Tibial artery (tissue), 4 donors: ENCODE measurements at regions not wholly inside any gene's neighbourhood (a gene's known extent, or its start where the extent isn't known, plus 50 kb on each side); places are given as distances from the start of the nearest gene placed in this dataset.
"Not testable (repeated sequence)": the region's sequence is repeated elsewhere in the genome, so short reads cannot be mapped to it uniquely, and the experiment has no call there.

Experiments used
- DNase-seq, 2 donors: peaks; one replicate each; pipeline ENCODE4 v3.0.0-alpha.2; 2019
- H3K27ac ChIP-seq, 2 donors: fragments of 200-600 bp; sonication (generic) in 1 of 2; 1 replicate in 1 of 2; 2 replicates in 1 of 2; pipeline ENCODE4 v1.5.1; 2018 to 2019; ENCODE audit warnings: mild to moderate bottlenecking in 1 of 2
- H3K27me3 ChIP-seq, 2 donors: fragments of 200-600 bp; sonication (generic) in 1 of 2; one replicate each; pipeline versions ENCODE4 v1.5.1 to v1.6.0; 2016 to 2019
- H3K36me3 ChIP-seq, 3 donors: fragments of 200-600 bp; sonication (generic) in 2 of 3; one replicate each; pipeline ENCODE4 v1.5.1; 2016 to 2019; ENCODE audit warnings: mild to moderate bottlenecking in 2 of 3
- H3K4me1 ChIP-seq, 4 donors: fragments of 200-600 bp; sonication (generic) in 2 of 4; 1 replicate in 3 of 4; 2 replicates in 1 of 4; pipeline ENCODE4 v1.5.1; 2016 to 2019
- H3K4me3 ChIP-seq, 2 donors: fragments of 200-600 bp; sonication (generic) in 1 of 2; 1 replicate in 1 of 2; 2 replicates in 1 of 2; pipeline ENCODE4 v1.5.1; 2018 to 2019; ENCODE audit warnings: mild to moderate bottlenecking in 2 of 2
- H3K9me3 ChIP-seq, 3 donors: fragments of 200-600 bp; sonication (generic) in 1 of 3; one replicate each; pipeline ENCODE4 v1.5.1; 2016 to 2019
- CTCF ChIP-seq, 2 experiments: fragments of 200-600 bp in 1 of 2; fragments of 450-650 bp in 1 of 2; IDR thresholded peaks; one replicate each; pipeline ENCODE4 v1.5.1; 2017 to 2019; ENCODE audit warnings: antibody characterized with exemption in 2 of 2, mild to moderate bottlenecking in 1 of 2, moderate library complexity in 1 of 2
- intact Hi-C: fragments of 100-400 bp; cut with DNase I; formaldehyde crosslinking; loops from one replicate; pipeline ENCODE4 v1.15.0; 2023; ENCODE audit warnings: low total_unique reads

- no peak overlapping the region for H3K27ac ChIP-seq
- TF ChIP-seq CTCF (IDR thresholded peaks at IDR 0.05), result no peak
- H3K4me1 ChIP-seq, result no peaks in the 10 kb centered on the region
- DNase-seq, result no peak
- no peak overlapping the region for H3K4me3 ChIP-seq
- H3K9me3 ChIP-seq, result no peaks in the 10 kb centered on the region
- intact Hi-C loops, result no loop called here
- H3K36me3 ChIP-seq, result no peaks in the 10 kb centered on the region
- H3K27me3 ChIP-seq, result no peaks in the 10 kb centered on the region
Observed at GRCh38 chr1:190011585-190011984, 466.1 kb downstream of the BRINP3 start.

GRCh38 chr1:190019151-190019550 lies 458.5 kb downstream of the BRINP3 start:
- DNase-seq, H3K36me3 ChIP-seq, H3K27ac ChIP-seq, H3K4me1 ChIP-seq, H3K27me3 ChIP-seq, H3K9me3 ChIP-seq, H3K4me3 ChIP-seq, intact Hi-C loops: not testable (repeated sequence)

DNA sequence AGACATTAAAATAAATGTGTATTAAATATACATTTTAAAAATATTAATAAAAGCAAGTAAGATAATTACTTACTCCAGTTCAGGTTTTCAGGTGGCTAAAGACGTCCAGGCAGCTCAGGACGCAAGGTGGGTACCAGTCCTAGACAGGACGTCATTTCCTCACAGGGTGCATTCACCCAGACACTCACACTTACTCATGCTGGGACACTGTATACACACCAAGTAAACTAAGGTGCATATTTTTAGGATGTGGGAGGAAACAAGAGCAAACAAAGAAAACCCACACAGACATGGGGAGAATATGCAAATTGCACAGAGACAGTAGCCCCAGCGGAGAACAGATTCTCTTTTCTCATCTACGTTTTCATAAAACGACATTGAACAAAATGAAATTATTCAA lies 457.9 kb downstream of the BRINP3 start:
- Histone ChIP-seq H3K4me3 (no peak overlapping the region), H3K27me3 (no peaks in the 10 kb centered on the region), H3K9me3 (no peaks in the 10 kb centered on the region), H3K4me1 (no peaks in the 10 kb centered on the region), H3K36me3 (no peaks in the 10 kb centered on the region), H3K27ac (no peak overlapping the region)
- DNase-seq, result no peak
- intact Hi-C loops, result no loop called here
- TF ChIP-seq CTCF (IDR thresholded peaks at IDR 0.05), result no peak

DNA sequence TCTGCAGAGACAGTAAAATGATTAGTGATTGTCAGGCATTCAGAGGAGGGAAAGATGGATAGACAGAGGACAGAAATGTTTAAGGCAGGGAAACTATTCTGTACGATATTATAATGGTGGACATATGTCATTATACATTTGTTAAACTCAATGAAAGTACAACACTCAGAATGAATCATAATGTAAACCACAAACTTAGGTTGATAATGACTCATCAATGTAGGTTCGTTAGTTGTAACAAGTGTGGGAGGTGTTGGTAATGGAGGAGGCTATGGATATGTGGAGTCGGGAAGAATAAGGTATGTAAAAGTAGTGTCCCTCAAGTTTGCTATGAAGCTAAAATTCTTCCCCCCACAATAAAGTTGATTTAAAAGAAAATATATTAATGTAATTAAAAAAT lies 455.0 kb downstream of the BRINP3 start:
- H3K36me3 ChIP-seq, result no peaks in the 10 kb centered on the region
- no peaks in the 10 kb centered on the region for H3K27me3 ChIP-seq
- H3K4me3 ChIP-seq, result no peak overlapping the region
- no peaks in the 10 kb centered on the region for H3K9me3 ChIP-seq
- no peak for DNase-seq
- no peak overlapping the region for H3K27ac ChIP-seq
- intact Hi-C loops, result no loop called here
- TF ChIP-seq CTCF (IDR thresholded peaks at IDR 0.05), result no peak
- no peaks in the 10 kb centered on the region for H3K4me1 ChIP-seq

GRCh38 chr1:190029441-190029840 lies 448.2 kb downstream of the BRINP3 start:
- Histone ChIP-seq H3K27ac (no peak overlapping the region), H3K4me3 (no peak overlapping the region), H3K4me1 (no peaks in the 10 kb centered on the region), H3K36me3 (no peaks in the 10 kb centered on the region), H3K9me3 (no peaks in the 10 kb centered on the region), H3K27me3 (no peaks in the 10 kb centered on the region)
- no peak for DNase-seq
- intact Hi-C loops, result no loop called here
- TF ChIP-seq CTCF (IDR thresholded peaks at IDR 0.05), result no peak

- no peaks in the 10 kb centered on the region for H3K27me3 ChIP-seq
- H3K4me3 ChIP-seq, result no peak overlapping the region
- intact Hi-C loops, result no loop called here
- H3K27ac ChIP-seq, result no peak overlapping the region
- no peaks in the 10 kb centered on the region for H3K9me3 ChIP-seq
- DNase-seq, result no peak
- no peak for TF ChIP-seq CTCF (IDR thresholded peaks at IDR 0.05)
- no peaks in the 10 kb centered on the region for H3K4me1 ChIP-seq
- H3K36me3 ChIP-seq, result no peaks in the 10 kb centered on the region
Observed at GRCh38 chr1:190043655-190044054, 434.0 kb downstream of the BRINP3 start.
